ENCODE measurements at regions not wholly inside any gene's neighbourhood (a gene's known extent, or its start where the extent isn't known, plus 50 kb on each side); places are given as distances from the start of the nearest gene placed in this dataset.

DNA sequence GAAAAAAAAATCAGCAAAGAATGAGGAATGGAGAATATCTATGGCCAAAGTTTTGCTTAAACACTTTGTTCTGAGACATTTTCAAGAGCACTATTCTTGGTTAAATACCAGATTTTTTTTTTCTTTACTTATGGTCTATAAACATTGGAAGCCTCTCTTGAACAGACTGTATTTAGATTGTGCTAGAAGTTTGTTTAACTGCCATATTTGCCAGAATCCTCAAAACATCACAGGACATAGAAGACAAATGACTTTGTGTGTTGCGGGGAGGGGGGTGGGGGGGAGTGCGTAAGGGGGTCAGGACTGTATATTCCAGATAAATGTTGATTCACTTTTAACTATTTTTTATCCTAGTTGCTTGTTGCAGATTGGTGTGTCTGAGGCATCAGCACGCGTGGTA, 262.0 kb downstream of the MEIS1 start:
- Histone ChIP-seq H3K4me2 (ENCODE audit: insufficient read depth, low read length) (no peak overlapping the region), H3K27ac (ENCODE audit: insufficient read depth, low read depth, low read length) (no peak overlapping the region), H3K9me1 (replicated peaks; ENCODE audit: control insufficient read depth, extremely low read depth, insufficient read depth, low read length) (no peaks in the 10 kb centered on the region), H3K27me3 (ENCODE audit: control insufficient read depth in 2 of 2, insufficient read depth in 2 of 2, low read length in 2 of 2) (no peaks in the 10 kb centered on the region), H4K20me1 (replicated peaks; ENCODE audit: control insufficient read depth, extremely low read depth, insufficient read depth, low read length) (no peaks in the 10 kb centered on the region), H3K36me3 (ENCODE audit: control insufficient read depth in 2 of 2, extremely low read depth in 1 of 2, insufficient read depth in 2 of 2, low read length in 2 of 2) (no peaks in the 10 kb centered on the region), H3K4me3 (replicated peaks in 1 of 3; ENCODE audit: insufficient read depth in 1 of 3, low read depth in 1 of 3, low read length in 3 of 3) (no peak overlapping the region), H2AFZ (ENCODE audit: low read depth, low read length) (no peak overlapping the region), H3K9ac (replicated peaks; ENCODE audit: extremely low read depth, insufficient read depth, low read length) (no peak overlapping the region), H3K79me2 (ENCODE audit: control insufficient read depth, insufficient read depth, low read length) (no peaks in the 10 kb centered on the region), H3K9me3 (replicated peaks; ENCODE audit: control insufficient read depth, insufficient read depth, low read length) (no peaks in the 10 kb centered on the region), H3K4me1 (ENCODE audit: control insufficient read depth, extremely low read depth, insufficient read depth, low read length) (no peaks in the 10 kb centered on the region)
- dilution Hi-C loops (cut with MboI; ENCODE audit: extremely low pct_ligation_motif_present, low sequenced_read_pairs) (no loop called here), intact Hi-C loops (cut with micrococcal nuclease) (no loop called here)
- no peak for TF ChIP-seq EZH2 (IDR thresholded peaks at IDR 0.05; ENCODE audit: borderline replicate concordance, low read depth, low read length, severe bottlenecking)
- TF ChIP-seq, protein P1, sequence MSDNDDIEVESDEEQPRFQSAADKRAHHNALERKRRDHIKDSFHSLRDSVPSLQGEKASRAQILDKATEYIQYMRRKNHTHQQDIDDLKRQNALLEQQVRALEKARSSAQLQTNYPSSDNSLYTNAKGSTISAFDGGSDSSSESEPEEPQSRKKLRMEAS (IDR thresholded peaks at IDR 0.05; ENCODE audit: insufficient read depth, insufficient read length) = no peak
- TF ChIP-seq GATA2 (IDR thresholded peaks at IDR 0.05; ENCODE audit: insufficient read depth, insufficient read length, low read depth, low read length) = no peak
- TF ChIP-seq MYC (IDR thresholded peaks at IDR 0.05; ENCODE audit: low read depth, low read length) = no peak
- TF ChIP-seq FOS (IDR thresholded peaks at IDR 0.05; ENCODE audit: borderline replicate concordance, insufficient read depth, low read length) = no peak
- TF ChIP-seq POLR2A (IDR thresholded peaks at IDR 0.05; ENCODE audit: low read depth, low read length) = no peak
- TF ChIP-seq CTCF (IDR thresholded peaks at IDR 0.05; ENCODE audit: extremely low read depth in 1 of 2, insufficient read depth in 1 of 2, low read depth in 1 of 2, low read length in 2 of 2) = no peak
- TF ChIP-seq JUN (IDR thresholded peaks at IDR 0.05; ENCODE audit: borderline replicate concordance, insufficient read depth, insufficient read length, low read depth) = no peak
- TF ChIP-seq POLR2AphosphoS5 (IDR thresholded peaks at IDR 0.05; ENCODE audit: insufficient read depth, low read depth, low read length) = no peak
- CTCF ChIA-PET = no interaction called here
- no peak for DNase-seq (ENCODE audit: low read depth, low spot score)
- no peak for FAIRE-seq
- BruUV-seq (replicated peaks) = no TSS peak
- POLR2A ChIA-PET = no interaction called here

All from endothelial cell of umbilical vein (primary cell).